Right cardiac atrium (tissue), 5 donors: ENCODE measurements at regions not wholly inside any gene's neighbourhood (a gene's known extent, or its start where the extent isn't known, plus 50 kb on each side); places are given as distances from the start of the nearest gene placed in this dataset.

ENCODE experiments used
- ATAC-seq, 2 donors: fragments of 200-7000 bp; cut with Tn5 transposase; one replicate each; pipeline versions ENCODE4 v1.8.0 to v1.9.1; 2020; ENCODE audit warnings: moderate library complexity in 2 of 2, mild to moderate bottlenecking in 1 of 2
- DNase-seq, 3 donors: peaks; one replicate each; pipeline ENCODE4 v3.0.0-alpha.2; 2020
- H3K27ac ChIP-seq: one replicate; pipeline ENCODE4 v1.5.1; 2013; ENCODE audit warnings: mild to moderate bottlenecking, low read length, control low read depth, moderate library complexity
- H3K27me3 ChIP-seq: one replicate; pipeline ENCODE4 v1.6.1; 2013; ENCODE audit not compliant: control insufficient read depth, insufficient read depth
- H3K4me1 ChIP-seq: one replicate; pipeline ENCODE4 v1.6.1; 2013; ENCODE audit warnings: low read length; ENCODE audit not compliant: control insufficient read depth, insufficient read depth
- H3K4me3 ChIP-seq: one replicate; pipeline ENCODE4 v1.5.1; 2013; ENCODE audit warnings: low read length, control low read depth
- H3K9me3 ChIP-seq: one replicate; pipeline ENCODE4 v1.6.1; 2013; ENCODE audit warnings: low read length; ENCODE audit not compliant: control insufficient read depth
- WGBS: extraction: QIAGEN DNeasy Blood & Tissue Kit; methylation state at CpG from one replicate; pipeline ENCODE4 v1.1.7; 2013; 5-methylcytosine and 5-hydroxymethylcytosine counted together
- intact Hi-C, 4 donors: fragments of 100-400 bp; cut with DNase I; formaldehyde crosslinking; loops; one replicate each; pipeline versions ENCODE4 v1.11.0 to v1.14.0; 2022 to 2023
- donor health status: healthy with polysubstance abuse.
- donor health status: DM: no; HTN: yes; CAD: no.
- donor health status: DM: no; HTN: no; CAD: no.
- donor health status: DM: no; HTN: yes; CAD: no; lungs with severe emphysema.
- donor health status: DM: yes; HTN: yes; CAD: no.

- Histone ChIP-seq H3K4me3 (no peak overlapping the region), H3K9me3 (no peaks in the 10 kb centered on the region), H3K27ac (no peak overlapping the region), H3K4me1 (no peaks in the 10 kb centered on the region), H3K27me3 (no peaks in the 10 kb centered on the region)
- intact Hi-C loops: no loop called here
- ATAC-seq: no peak
- WGBS: 78% methylated on average over 7 of the region's 7 CpGs
- no peak for DNase-seq
Measured at GRCh38 chr4:32396507-32397070, 1676.4 kb downstream of the PCDH7 start.

- intact Hi-C loops: no loop called here
- DNase-seq: no peak
- H3K4me1 ChIP-seq: no peaks in the 10 kb centered on the region
- no peaks in the 10 kb centered on the region for H3K27me3 ChIP-seq
- ATAC-seq: no peak
- WGBS: 95% methylated on average over 1 of the region's 1 CpG
- H3K4me3 ChIP-seq: no peak overlapping the region
- no peak overlapping the region for H3K27ac ChIP-seq
- H3K9me3 ChIP-seq: no peaks in the 10 kb centered on the region
Measured at GRCh38 chr4:32400870-32401269, 1680.7 kb downstream of the PCDH7 start.

GRCh38 chr4:32417113-32417704 lies 1697.0 kb downstream of the PCDH7 start:
- intact Hi-C loops: no loop called here
- Histone ChIP-seq H3K4me3 (no peak overlapping the region), H3K27me3 (no peaks in the 10 kb centered on the region), H3K4me1 (no peaks in the 10 kb centered on the region), H3K27ac (no peak overlapping the region), H3K9me3 (no peaks in the 10 kb centered on the region)
- no peak for DNase-seq
- no peak for ATAC-seq
- WGBS: 63% methylated on average over 3 of the region's 3 CpGs

- ATAC-seq: no peak
- intact Hi-C loops: no loop called here
- H3K4me1 ChIP-seq: no peaks in the 10 kb centered on the region
- no peak for DNase-seq
- peaks cover 2% of the 10 kb centered on the region for H3K9me3 ChIP-seq
- 88% methylated on average over 3 of the region's 3 CpGs for WGBS
- H3K27ac ChIP-seq: no peak overlapping the region
- no peak overlapping the region for H3K4me3 ChIP-seq
- no peaks in the 10 kb centered on the region for H3K27me3 ChIP-seq
Measured at GRCh38 chr4:32423267-32423666, 1703.1 kb downstream of the PCDH7 start.

GRCh38 chr4:32425243-32425642 lies 1705.1 kb downstream of the PCDH7 start:
- Histone ChIP-seq H3K9me3 (peaks cover 2% of the 10 kb centered on the region), H3K27me3 (no peaks in the 10 kb centered on the region), H3K27ac (no peak overlapping the region), H3K4me1 (no peaks in the 10 kb centered on the region), H3K4me3 (no peak overlapping the region)
- DNase-seq (no peak), ATAC-seq (no peak)
- 71% methylated on average over 3 of the region's 3 CpGs for WGBS
- intact Hi-C loops: no loop called here

GRCh38 chr4:32427566-32427965 lies 1707.4 kb downstream of the PCDH7 start:
- H3K4me1 ChIP-seq: no peaks in the 10 kb centered on the region
- no peaks in the 10 kb centered on the region for H3K27me3 ChIP-seq
- WGBS: 71% methylated on average over 7 of the region's 7 CpGs
- no peak overlapping the region for H3K27ac ChIP-seq
- no peak for ATAC-seq
- intact Hi-C loops: no loop called here
- no peak for DNase-seq
- H3K4me3 ChIP-seq: no peak overlapping the region
- H3K9me3 ChIP-seq: peaks cover 2% of the 10 kb centered on the region

GRCh38 chr4:32429151-32429550 lies 1709.0 kb downstream of the PCDH7 start:
- 37% methylated on average over 2 of the region's 2 CpGs for WGBS
- intact Hi-C loops: no loop called here
- no peak for DNase-seq
- Histone ChIP-seq H3K9me3 (no peaks in the 10 kb centered on the region), H3K4me3 (no peak overlapping the region), H3K27me3 (no peaks in the 10 kb centered on the region), H3K27ac (no peak overlapping the region), H3K4me1 (no peaks in the 10 kb centered on the region)
- no peak for ATAC-seq

- no peak for ATAC-seq
- Histone ChIP-seq H3K9me3 (no peaks in the 10 kb centered on the region), H3K4me1 (no peaks in the 10 kb centered on the region), H3K4me3 (no peak overlapping the region), H3K27me3 (no peaks in the 10 kb centered on the region), H3K27ac (no peak overlapping the region)
- DNase-seq: no peak
- intact Hi-C loops: no loop called here
- WGBS: 49% methylated on average over 2 of the region's 2 CpGs
Measured at GRCh38 chr4:32435308-32435707, 1715.1 kb downstream of the PCDH7 start.

GRCh38 chr4:32436816-32437215 lies 1716.6 kb downstream of the PCDH7 start:
- DNase-seq: no peak
- ATAC-seq: no peak
- no peaks in the 10 kb centered on the region for H3K9me3 ChIP-seq
- H3K4me1 ChIP-seq: no peaks in the 10 kb centered on the region
- intact Hi-C loops: no loop called here
- no peaks in the 10 kb centered on the region for H3K27me3 ChIP-seq
- 70% methylated on average over 3 of the region's 3 CpGs for WGBS
- no peak overlapping the region for H3K27ac ChIP-seq
- no peak overlapping the region for H3K4me3 ChIP-seq

GRCh38 chr4:32440391-32440790 lies 1720.2 kb downstream of the PCDH7 start:
- no peak for ATAC-seq
- intact Hi-C loops: no loop called here

GRCh38 chr4:32454482-32454881 lies 1734.3 kb downstream of the PCDH7 start:
- Histone ChIP-seq H3K9me3 (no peaks in the 10 kb centered on the region), H3K27ac (no peak overlapping the region), H3K4me3 (no peak overlapping the region), H3K27me3 (no peaks in the 10 kb centered on the region), H3K4me1 (no peaks in the 10 kb centered on the region)
- intact Hi-C loops: no loop called here
- ATAC-seq (no peak), DNase-seq (no peak)
- 85% methylated on average over 1 of the region's 1 CpG for whole genome bisulfite sequencing

More at GRCh38 chr4:32440391-32440790, 1720.2 kb downstream of the PCDH7 start:
- no peaks in the 10 kb centered on the region for H3K4me1 ChIP-seq
- H3K4me3 ChIP-seq: no peak overlapping the region
- no peak overlapping the region for H3K27ac ChIP-seq
- no peak for DNase-seq
- WGBS: 58% methylated on average over 3 of the region's 3 CpGs
- no peaks in the 10 kb centered on the region for H3K9me3 ChIP-seq
- H3K27me3 ChIP-seq: no peaks in the 10 kb centered on the region

GRCh38 chr4:32455231-32455630 lies 1735.1 kb downstream of the PCDH7 start:
- no peak overlapping the region for H3K27ac ChIP-seq
- no peaks in the 10 kb centered on the region for H3K4me1 ChIP-seq
- ATAC-seq: no peak
- no peak for DNase-seq
- 60% methylated on average over 2 of the region's 2 CpGs for WGBS
- no peaks in the 10 kb centered on the region for H3K27me3 ChIP-seq
- H3K9me3 ChIP-seq: no peaks in the 10 kb centered on the region
- intact Hi-C loops: no loop called here
- H3K4me3 ChIP-seq: no peak overlapping the region
